ENCODE measurements at regions not wholly inside any gene's neighbourhood (a gene's known extent, or its start where the extent isn't known, plus 50 kb on each side); places are given as distances from the start of the nearest gene placed in this dataset.

GRCh38 chr20:17860301-17861197, 108.0 kb downstream of the SNX5 start:
- no peak overlapping the region for H2AFZ ChIP-seq (ENCODE audit: low read depth, low read length)
- H4K20me1 ChIP-seq (ENCODE audit: insufficient read depth) = no peaks in the 10 kb centered on the region
- H3K4me2 ChIP-seq (ENCODE audit: low read length) = no peak overlapping the region
- H3F3A ChIP-seq (ENCODE audit: insufficient read depth, low read length, poor library complexity, severe bottlenecking) = no peaks in the 10 kb centered on the region
- peaks cover 3% of the 10 kb centered on the region for H3K9me3 ChIP-seq (ENCODE audit: low read length)
- H3K4me3 ChIP-seq (ENCODE audit: low read length) = no peak overlapping the region
- H3K9me2 ChIP-seq (ENCODE audit: insufficient read depth, low read length) = no peaks in the 10 kb centered on the region
- TF ChIP-seq RAD21 (conservative IDR thresholded peaks at IDR 0.05) = no peak
- TF ChIP-seq TAF1 (IDR thresholded peaks at IDR 0.05; ENCODE audit: low read depth) = no peak
- TF ChIP-seq EP300 (conservative IDR thresholded peaks at IDR 0.05; ENCODE audit: poor library complexity, severe bottlenecking) = no peak
- no peak for TF ChIP-seq POLR2AphosphoS5 (IDR thresholded peaks at IDR 0.05)
- no peak for TF ChIP-seq SMC3 (conservative IDR thresholded peaks at IDR 0.05; ENCODE audit: poor library complexity)
- TF ChIP-seq CTCF (IDR thresholded peaks at IDR 0.05; ENCODE audit: poor library complexity, severe bottlenecking) = no peak
- TF ChIP-seq REST (IDR thresholded peaks at IDR 0.05; ENCODE audit: borderline replicate concordance) = no peak
- TF ChIP-seq EZH2 (IDR thresholded peaks at IDR 0.05; ENCODE audit: borderline replicate concordance, insufficient read depth, low read length, poor library complexity, severe bottlenecking) = no peak
- no peaks in the 10 kb centered on the region for H3K36me3 ChIP-seq (ENCODE audit: insufficient read depth, low read length)
- no peaks in the 10 kb centered on the region for H3K79me2 ChIP-seq (replicated peaks; ENCODE audit: insufficient read depth, low read length)
- no peak overlapping the region for H3K27ac ChIP-seq (ENCODE audit: low read length)
- no peaks in the 10 kb centered on the region for H3K27me3 ChIP-seq (ENCODE audit: insufficient read depth, low read depth, low read length)
- no peak overlapping the region for H3K9ac ChIP-seq (ENCODE audit: low read length)

- no peak for TF ChIP-seq EP300 (conservative IDR thresholded peaks at IDR 0.05; ENCODE audit: poor library complexity, severe bottlenecking)
- no peak for TF ChIP-seq SMC3 (conservative IDR thresholded peaks at IDR 0.05; ENCODE audit: poor library complexity)
- TF ChIP-seq TAF1 (IDR thresholded peaks at IDR 0.05; ENCODE audit: low read depth) = no peak
- no peak for TF ChIP-seq MXI1 (conservative IDR thresholded peaks at IDR 0.05; ENCODE audit: poor library complexity, severe bottlenecking)
- no peak for TF ChIP-seq CTCF (IDR thresholded peaks at IDR 0.05; ENCODE audit: poor library complexity, severe bottlenecking)
- TF ChIP-seq RAD21 (conservative IDR thresholded peaks at IDR 0.05) = no peak
- no peak for TF ChIP-seq POLR2AphosphoS5 (IDR thresholded peaks at IDR 0.05)
- Histone ChIP-seq H2AFZ (ENCODE audit: low read depth, low read length) (no peak overlapping the region), H3K4me3 (ENCODE audit: low read length) (no peak overlapping the region), H4K20me1 (ENCODE audit: insufficient read depth) (no peaks in the 10 kb centered on the region), H3K27me3 (ENCODE audit: insufficient read depth, low read depth, low read length) (no peaks in the 10 kb centered on the region), H3K79me2 (replicated peaks; ENCODE audit: insufficient read depth, low read length) (no peaks in the 10 kb centered on the region), H3K9me2 (ENCODE audit: insufficient read depth, low read length) (no peaks in the 10 kb centered on the region), H3K9me3 (ENCODE audit: low read length) (peaks cover 3% of the 10 kb centered on the region), H3F3A (ENCODE audit: insufficient read depth, low read length, poor library complexity, severe bottlenecking) (no peaks in the 10 kb centered on the region), H3K36me3 (ENCODE audit: insufficient read depth, low read length) (no peaks in the 10 kb centered on the region), H3K9ac (ENCODE audit: low read length) (no peak overlapping the region), H3K4me2 (ENCODE audit: low read length) (no peak overlapping the region), H3K27ac (ENCODE audit: low read length) (no peak overlapping the region)
Measured at GRCh38 chr20:17859616-17860232, 108.9 kb downstream of the SNX5 start.

Data from neural cell (in vitro differentiated cells).